Naive thymus-derived CD4-positive, alpha-beta T cell (primary cell): ENCODE measurements at regions not wholly inside any gene's neighbourhood (a gene's known extent, or its start where the extent isn't known, plus 50 kb on each side); places are given as distances from the start of the nearest gene placed in this dataset.

Experiments
- ATAC-seq: fragments of 150-1000 bp; cut with Tn5 transposase; 2 replicates; pipeline ENCODE4 v1.10.0; 2021; ENCODE audit warnings: mild to moderate bottlenecking, moderate library complexity
- CTCF ChIA-PET: fragments of 350-600 bp; sonication (Branson Sonifier 250); formaldehyde crosslinking; loops from one replicate; lab custom pipeline; 2021; ENCODE audit warnings: antibody characterized with exemption; lab: Charles Lee
- POLR2A ChIA-PET: fragments of 350-600 bp; sonication (Branson Sonifier 250); formaldehyde crosslinking; loops from one replicate; lab custom pipeline; 2021; ENCODE audit warnings: antibody characterized with exemption, inconsistent platforms; lab: Charles Lee
- DNase-seq, 9 donors: peaks; one replicate each; pipeline versions ENCODE4 v3.0.0 to v3.0.0-alpha.2; 2020 to 2022; ENCODE audit warnings: mixed read lengths in 1 of 9
- H3K27ac ChIP-seq: one replicate; pipeline ENCODE4 v1.7.0; 2013; ENCODE audit warnings: mild to moderate bottlenecking, low read depth, low read length, moderate library complexity
- H3K27me3 ChIP-seq, 2 donors: one replicate each; pipeline ENCODE4 v1.7.0; 2013; ENCODE audit warnings: low read length in 2 of 2, mild to moderate bottlenecking in 2 of 2, moderate library complexity in 2 of 2; ENCODE audit not compliant: control insufficient read depth in 2 of 2, insufficient read depth in 2 of 2
- H3K36me3 ChIP-seq, 3 experiments: 1 replicate in 2 of 3; 2 replicates in 1 of 3; pipeline ENCODE4 v1.7.0; 2013; ENCODE audit warnings: low read length in 3 of 3, mild to moderate bottlenecking in 3 of 3, moderate library complexity in 1 of 3; ENCODE audit not compliant: insufficient read depth in 3 of 3, control insufficient read depth in 2 of 3
- H3K4me1 ChIP-seq, 2 donors: one replicate each; pipeline ENCODE4 v1.7.0; 2013; ENCODE audit warnings: low read length in 2 of 2, mild to moderate bottlenecking in 2 of 2, moderate library complexity in 1 of 2; ENCODE audit not compliant: control insufficient read depth in 2 of 2, insufficient read depth in 2 of 2
- H3K4me3 ChIP-seq: 2 replicates; pipeline ENCODE4 v1.7.0; 2013; ENCODE audit warnings: mild to moderate bottlenecking, low read length
- H3K9me3 ChIP-seq, 3 experiments: 1 replicate in 2 of 3; 2 replicates in 1 of 3; pipeline ENCODE4 v1.7.0; 2013; ENCODE audit warnings: low read length in 3 of 3; ENCODE audit not compliant: control insufficient read depth in 2 of 3
- H3K27ac Mint-ChIP-seq, 9 donors: one replicate each; pipeline ENCODE4 v1.8.0; 2020 to 2022; ENCODE audit warnings: mixed read lengths in 9 of 9, mild to moderate bottlenecking in 8 of 9, moderate library complexity in 5 of 9, inconsistent platforms in 2 of 9
- H3K27me3 Mint-ChIP-seq, 5 donors: one replicate each; pipeline ENCODE4 v1.8.0; 2021 to 2022; ENCODE audit warnings: mixed read lengths in 5 of 5, mild to moderate bottlenecking in 1 of 5
- H3K36me3 Mint-ChIP-seq, 5 donors: one replicate each; pipeline ENCODE4 v1.8.0; 2020 to 2022; ENCODE audit warnings: mixed read lengths in 5 of 5, mild to moderate bottlenecking in 3 of 5, inconsistent platforms in 1 of 5
- H3K4me1 Mint-ChIP-seq, 7 donors: one replicate each; pipeline ENCODE4 v1.8.0; 2020 to 2022; ENCODE audit warnings: mixed read lengths in 7 of 7, mild to moderate bottlenecking in 3 of 7, inconsistent platforms in 1 of 7
- H3K4me3 Mint-ChIP-seq, 10 donors: one replicate each; pipeline ENCODE4 v1.8.0; 2020 to 2022; ENCODE audit warnings: mild to moderate bottlenecking in 10 of 10, mixed read lengths in 10 of 10, moderate library complexity in 6 of 10, inconsistent platforms in 2 of 10
- H3K9me3 Mint-ChIP-seq, 11 donors: one replicate each; pipeline ENCODE4 v1.8.0; 2020 to 2022; ENCODE audit warnings: mixed read lengths in 11 of 11, mild to moderate bottlenecking in 4 of 11, inconsistent platforms in 1 of 11, moderate library complexity in 1 of 11
- intact Hi-C, 2 donors: fragments of 100-400 bp; cut with micrococcal nuclease; formaldehyde crosslinking; loops; one replicate each; pipeline ENCODE4 v1.15.1; 2023

- no peak overlapping the region for H3K4me3 ChIP-seq
- no peaks in the 10 kb centered on the region for H3K36me3 Mint-ChIP-seq
- H3K36me3 ChIP-seq, result no peaks in the 10 kb centered on the region
- ChIA-PET POLR2A (no interaction called here), CTCF (no interaction called here)
- H3K27me3 Mint-ChIP-seq, result peaks cover 0 to 16% (median 10%) of the 10 kb centered on the region in 5 donors
- intact Hi-C loops, result no loop called here
- no peaks in the 10 kb centered on the region for H3K4me1 Mint-ChIP-seq
- H3K4me1 ChIP-seq, result no peaks in the 10 kb centered on the region
- H3K27ac ChIP-seq, result no peak overlapping the region
- H3K9me3 Mint-ChIP-seq, result peaks cover 0 to 3% (median 0%) of the 10 kb centered on the region in 11 donors
- no peak for DNase-seq
- H3K27ac Mint-ChIP-seq, result no peak overlapping the region
- H3K27me3 ChIP-seq, result no peaks in the 10 kb centered on the region
- H3K4me3 Mint-ChIP-seq, result no peak overlapping the region
- ATAC-seq, result no peak
- H3K9me3 ChIP-seq, result no peaks in the 10 kb centered on the region
Measured at GRCh38 chr5:147966829-147967228, 60.5 kb upstream of the C5orf46 start.

DNA sequence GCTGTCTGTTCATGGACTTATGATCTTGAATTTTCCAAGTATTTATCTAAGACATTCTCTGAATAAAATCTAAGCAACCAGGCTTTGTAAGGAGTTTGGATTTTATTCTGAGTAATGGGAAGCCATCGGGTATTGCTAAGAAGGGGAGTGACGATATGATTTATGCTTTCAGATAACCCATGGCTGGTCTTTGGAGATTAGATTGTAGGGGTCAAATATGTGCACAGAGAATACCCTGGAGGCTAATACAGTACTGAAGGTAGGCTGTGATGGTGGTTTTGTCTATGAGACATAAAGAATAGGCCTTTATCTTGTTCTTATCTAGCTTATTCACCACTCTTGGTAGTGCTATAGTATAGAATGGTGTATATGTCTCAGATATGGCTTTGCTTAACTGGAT lies 60.0 kb upstream of the C5orf46 start:
- Mint-ChIP-seq H3K4me1 (no peaks in the 10 kb centered on the region), H3K27me3 (peaks cover 0 to 19% (median 13%) of the 10 kb centered on the region in 5 donors), H3K27ac (no peak overlapping the region), H3K4me3 (no peak overlapping the region), H3K36me3 (no peaks in the 10 kb centered on the region), H3K9me3 (peaks cover 0 to 5% (median 1%) of the 10 kb centered on the region in 11 donors)
- Histone ChIP-seq H3K9me3 (no peaks in the 10 kb centered on the region), H3K4me1 (no peaks in the 10 kb centered on the region), H3K36me3 (no peaks in the 10 kb centered on the region), H3K27ac (no peak overlapping the region), H3K27me3 (no peaks in the 10 kb centered on the region), H3K4me3 (no peak overlapping the region)
- intact Hi-C loops, result no loop called here
- DNase-seq (no peak), ATAC-seq (no peak)
- ChIA-PET POLR2A (no interaction called here), CTCF (no interaction called here)

DNA sequence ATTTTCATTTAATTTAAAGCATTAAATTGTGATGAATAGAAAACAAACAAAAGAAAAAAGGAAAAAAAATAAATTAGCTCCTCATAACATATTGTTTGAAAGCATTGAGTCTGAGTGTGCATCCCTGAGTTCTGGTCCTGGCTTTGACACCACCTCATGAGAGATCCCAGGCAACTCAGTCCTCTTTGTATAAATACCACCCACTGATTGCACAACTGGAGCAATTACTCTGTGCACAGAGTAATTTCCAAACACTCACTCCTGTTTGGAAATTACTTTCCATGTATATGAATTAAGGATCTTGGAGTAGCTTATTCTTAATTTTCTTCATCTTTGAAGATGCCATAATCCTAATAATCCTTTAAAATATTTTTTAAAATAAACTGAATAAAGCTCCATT lies 59.4 kb upstream of the C5orf46 start:
- ChIA-PET CTCF (no interaction called here), POLR2A (no interaction called here)
- Histone ChIP-seq H3K36me3 (no peaks in the 10 kb centered on the region), H3K4me1 (no peaks in the 10 kb centered on the region), H3K4me3 (no peak overlapping the region), H3K27ac (no peak overlapping the region), H3K27me3 (no peaks in the 10 kb centered on the region), H3K9me3 (no peaks in the 10 kb centered on the region)
- no peak overlapping the region for H3K27ac Mint-ChIP-seq
- intact Hi-C loops, result no loop called here
- H3K4me3 Mint-ChIP-seq, result no peak overlapping the region
- peaks cover 0 to 21% (median 15%) of the 10 kb centered on the region in 5 donors for H3K27me3 Mint-ChIP-seq
- no peaks in the 10 kb centered on the region for H3K36me3 Mint-ChIP-seq
- no peaks in the 10 kb centered on the region for H3K4me1 Mint-ChIP-seq
- ATAC-seq (no peak), DNase-seq (no peak)
- peaks cover 0 to 6% (median 2%) of the 10 kb centered on the region in 11 donors for H3K9me3 Mint-ChIP-seq

GRCh38 chr5:147963948-147964693 lies 57.8 kb upstream of the C5orf46 start:
- H3K9me3 Mint-ChIP-seq, result peaks cover 0 to 6% (median 2%) of the 10 kb centered on the region in 11 donors
- H3K4me3 Mint-ChIP-seq, result no peak overlapping the region
- intact Hi-C loops, result no loop called here
- ChIA-PET CTCF (no interaction called here), POLR2A (no interaction called here)
- no peaks in the 10 kb centered on the region for H3K36me3 ChIP-seq
- DNase-seq, result no peak
- no peaks in the 10 kb centered on the region for H3K27me3 ChIP-seq
- no peak overlapping the region for H3K4me3 ChIP-seq
- peaks cover 0 to 21% (median 15%) of the 10 kb centered on the region in 5 donors for H3K27me3 Mint-ChIP-seq
- H3K9me3 ChIP-seq, result no peaks in the 10 kb centered on the region
- H3K27ac ChIP-seq, result no peak overlapping the region
- H3K4me1 ChIP-seq, result no peaks in the 10 kb centered on the region
- H3K4me1 Mint-ChIP-seq, result no peaks in the 10 kb centered on the region
- H3K36me3 Mint-ChIP-seq, result no peaks in the 10 kb centered on the region
- no peak for ATAC-seq
- no peak overlapping the region for H3K27ac Mint-ChIP-seq

DNA sequence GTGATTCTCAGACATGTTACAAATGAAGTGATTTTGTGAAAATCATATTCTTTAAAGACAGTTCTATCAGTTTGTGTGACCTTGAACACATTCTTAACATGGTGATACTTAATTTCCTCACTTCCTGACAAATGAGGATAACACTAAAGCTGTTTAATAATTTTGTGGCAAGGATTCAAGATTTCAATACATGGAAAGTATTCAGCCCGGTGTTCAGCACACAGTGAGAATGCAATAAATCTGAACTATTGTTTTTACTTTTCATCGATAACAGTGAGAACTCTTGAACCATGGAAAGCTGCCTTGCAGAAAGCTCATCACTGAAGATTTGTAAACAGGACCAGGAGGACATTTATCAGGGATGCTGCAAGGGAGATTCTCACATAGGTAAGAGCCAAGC lies 57.1 kb upstream of the C5orf46 start:
- H3K4me1 ChIP-seq, result no peaks in the 10 kb centered on the region
- no peak overlapping the region for H3K27ac ChIP-seq
- ATAC-seq, result no peak
- H3K4me3 ChIP-seq, result no peak overlapping the region
- Mint-ChIP-seq H3K27ac (no peak overlapping the region), H3K9me3 (peaks cover 0 to 6% (median 2%) of the 10 kb centered on the region in 11 donors), H3K4me3 (no peak overlapping the region), H3K36me3 (no peaks in the 10 kb centered on the region), H3K4me1 (no peaks in the 10 kb centered on the region), H3K27me3 (peaks cover 0 to 17% (median 15%) of the 10 kb centered on the region in 5 donors)
- no peaks in the 10 kb centered on the region for H3K36me3 ChIP-seq
- ChIA-PET POLR2A (no interaction called here), CTCF (no interaction called here)
- H3K27me3 ChIP-seq, result no peaks in the 10 kb centered on the region
- intact Hi-C loops, result no loop called here
- no peak for DNase-seq
- H3K9me3 ChIP-seq, result no peaks in the 10 kb centered on the region

DNA sequence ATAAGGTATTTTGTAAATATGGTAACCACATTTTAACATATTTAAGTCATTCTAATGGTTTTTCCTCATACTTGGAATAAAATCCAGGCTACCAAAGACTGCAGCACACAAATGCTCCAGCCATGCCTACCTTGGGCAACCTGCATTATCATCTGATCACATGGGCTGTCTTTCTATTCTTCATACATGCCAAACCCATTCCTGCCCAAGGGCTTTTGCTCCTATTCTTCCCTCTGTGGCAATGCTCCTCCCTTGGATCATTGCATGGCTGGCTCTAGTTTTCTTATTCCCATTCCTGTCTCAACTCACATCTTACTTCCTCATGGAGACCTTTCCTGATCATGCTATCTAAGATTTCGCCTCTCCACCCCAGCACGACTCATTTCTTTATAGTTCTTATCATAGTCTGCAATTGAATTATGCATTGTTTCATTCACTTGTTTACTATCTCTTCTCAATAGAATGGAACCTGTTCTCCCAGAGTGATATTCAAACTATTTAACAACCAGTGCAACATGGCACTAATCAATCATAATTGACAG lies 54.9 kb upstream of the C5orf46 start:
- Mint-ChIP-seq H3K27me3 (peaks cover 0 to 17% (median 15%) of the 10 kb centered on the region in 5 donors), H3K4me3 (no peak overlapping the region), H3K9me3 (peaks cover 0 to 6% (median 3%) of the 10 kb centered on the region in 11 donors), H3K27ac (no peak overlapping the region), H3K4me1 (no peaks in the 10 kb centered on the region), H3K36me3 (no peaks in the 10 kb centered on the region)
- DNase-seq (no peak), ATAC-seq (no peak)
- Histone ChIP-seq H3K4me3 (no peak overlapping the region), H3K4me1 (no peaks in the 10 kb centered on the region), H3K9me3 (no peaks in the 10 kb centered on the region), H3K36me3 (no peaks in the 10 kb centered on the region), H3K27ac (no peak overlapping the region), H3K27me3 (no peaks in the 10 kb centered on the region)
- CTCF ChIA-PET, result no interaction called here
- intact Hi-C loops, result no loop called here
- POLR2A ChIA-PET, result no interaction called here

DNA sequence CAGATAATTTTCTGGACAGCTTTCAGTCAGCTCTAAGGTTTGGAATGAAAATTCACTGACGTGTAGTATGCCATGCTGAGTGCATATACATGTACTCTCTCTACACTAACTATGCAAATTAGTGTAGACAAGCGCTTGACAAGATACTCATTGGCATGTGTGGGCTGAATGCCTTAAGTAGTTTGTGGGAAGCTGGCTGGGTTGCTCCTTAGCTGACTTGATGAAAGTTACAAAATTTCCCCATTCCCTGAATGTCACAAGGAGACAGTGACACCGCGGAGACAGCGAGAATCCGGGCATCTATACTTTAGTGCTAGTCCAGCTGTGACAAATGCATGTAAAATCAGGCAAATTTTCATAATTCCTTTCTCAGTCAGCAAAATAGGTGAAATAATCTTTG lies 51.6 kb upstream of the C5orf46 start:
- no peaks in the 10 kb centered on the region for H3K4me1 Mint-ChIP-seq
- H3K36me3 ChIP-seq, result no peaks in the 10 kb centered on the region
- no peak overlapping the region for H3K4me3 ChIP-seq
- no peaks in the 10 kb centered on the region for H3K27me3 ChIP-seq
- DNase-seq (no peak), ATAC-seq (no peak)
- POLR2A ChIA-PET, result no interaction called here
- no peaks in the 10 kb centered on the region for H3K4me1 ChIP-seq
- H3K36me3 Mint-ChIP-seq, result no peaks in the 10 kb centered on the region
- intact Hi-C loops, result no loop called here
- H3K4me3 Mint-ChIP-seq, result no peak overlapping the region
- no peaks in the 10 kb centered on the region for H3K9me3 ChIP-seq
- H3K27me3 Mint-ChIP-seq, result peaks cover 0 to 8% (median 4%) of the 10 kb centered on the region in 5 donors
- no peak overlapping the region for H3K27ac ChIP-seq
- CTCF ChIA-PET, result no interaction called here
- H3K9me3 Mint-ChIP-seq, result peaks cover 0 to 5% (median 2%) of the 10 kb centered on the region in 11 donors
- H3K27ac Mint-ChIP-seq, result no peak overlapping the region
